Mesendoderm (in vitro differentiated cells): ENCODE measurements at regions not wholly inside any gene's neighbourhood (a gene's known extent, or its start where the extent isn't known, plus 50 kb on each side); places are given as distances from the start of the nearest gene placed in this dataset.

Source experiments
- DNase-seq: peaks from one replicate; pipeline ENCODE4 v3.0.0; 2013
- H2AK5ac ChIP-seq: 2 replicates; pipeline ENCODE4 v1.6.1; 2013; ENCODE audit warnings: low read length, inconsistent platforms
- H2BK120ac ChIP-seq: 2 replicates; pipeline ENCODE4 v1.6.1; 2013; ENCODE audit warnings: low read depth, mild to moderate bottlenecking, low read length, moderate library complexity, mixed read lengths
- H2BK15ac ChIP-seq: replicated peaks from 2 replicates; pipeline ENCODE4 v1.6.1; 2013; ENCODE audit warnings: low read depth, mild to moderate bottlenecking, moderate library complexity
- H2BK5ac ChIP-seq: 2 replicates; pipeline ENCODE4 v1.6.1; 2013; ENCODE audit warnings: low read length, inconsistent platforms
- H3K18ac ChIP-seq: 2 replicates; pipeline ENCODE4 v1.6.1; 2013; ENCODE audit warnings: mild to moderate bottlenecking, low read length, mixed read lengths
- H3K23ac ChIP-seq: one replicate; pipeline ENCODE4 v1.6.1; 2013; ENCODE audit warnings: low read length
- H3K27ac ChIP-seq: 2 replicates; pipeline ENCODE4 v1.5.1; 2013; ENCODE audit warnings: low read depth, mild to moderate bottlenecking, inconsistent platforms, low read length, moderate library complexity
- H3K27me3 ChIP-seq: 2 replicates; pipeline ENCODE4 v1.6.1; 2013; ENCODE audit warnings: low read length, control low read depth, mild to moderate bottlenecking, inconsistent platforms; ENCODE audit not compliant: insufficient read depth, poor library complexity
- H3K36me3 ChIP-seq: 2 replicates; pipeline ENCODE4 v1.6.1; 2013; ENCODE audit warnings: low read length, inconsistent platforms; ENCODE audit not compliant: control insufficient read depth, insufficient read depth
- H3K4ac ChIP-seq: one replicate; pipeline ENCODE4 v1.6.1; 2013; ENCODE audit warnings: low read depth, mild to moderate bottlenecking, low read length, moderate library complexity
- H3K4me1 ChIP-seq: 2 replicates; pipeline ENCODE4 v1.6.1; 2013; ENCODE audit warnings: low read depth, low read length, inconsistent platforms; ENCODE audit not compliant: control insufficient read depth
- H3K4me2 ChIP-seq: 2 replicates; pipeline ENCODE4 v1.6.1; 2013; ENCODE audit warnings: low read length
- H3K4me3 ChIP-seq: 2 replicates; pipeline ENCODE4 v1.5.1; 2013; ENCODE audit warnings: mild to moderate bottlenecking, low read length
- H3K56ac ChIP-seq: one replicate; pipeline ENCODE4 v1.6.1; 2013; ENCODE audit warnings: low read length
- H3K79me1 ChIP-seq: 2 replicates; pipeline ENCODE4 v1.6.1; 2013; ENCODE audit warnings: low read length, inconsistent platforms
- H3K79me2 ChIP-seq: 2 replicates; pipeline ENCODE4 v1.6.1; 2013; ENCODE audit warnings: mild to moderate bottlenecking, low read length; ENCODE audit not compliant: control insufficient read depth, insufficient read depth
- H3K9ac ChIP-seq: 2 replicates; pipeline ENCODE4 v1.6.1; 2013; ENCODE audit warnings: low read length, inconsistent platforms
- H4K5ac ChIP-seq: one replicate; pipeline ENCODE4 v1.6.1; 2013; ENCODE audit warnings: low read length
- H4K8ac ChIP-seq: one replicate; pipeline ENCODE4 v1.6.1; 2013; ENCODE audit warnings: low read depth, mild to moderate bottlenecking, control low read depth, low read length, moderate library complexity
- WGBS: extraction: QIAGEN DNeasy Blood & Tissue Kit; methylation state at CpG from one replicate; pipeline ENCODE4 v1.1.7; 2013; ENCODE audit warnings: low lambda C conversion rate, missing lambda C conversion rate; ENCODE audit not compliant: insufficient coverage; ENCODE audit errors: extremely low coverage; 5-methylcytosine and 5-hydroxymethylcytosine counted together

GRCh38 chr2:208819190-208819589, 412.6 kb downstream of the PTH2R start:
- Histone ChIP-seq H3K4me2 (no peak overlapping the region), H3K4me3 (no peak overlapping the region), H2BK120ac (no peak overlapping the region), H3K79me2 (no peaks in the 10 kb centered on the region), H3K4ac (no peak overlapping the region), H3K36me3 (no peaks in the 10 kb centered on the region), H3K27ac (no peak overlapping the region), H3K18ac (no peak overlapping the region), H3K4me1 (no peaks in the 10 kb centered on the region), H3K27me3 (no peaks in the 10 kb centered on the region), H3K9ac (no peak overlapping the region), H3K56ac (no peak overlapping the region), H2BK15ac (no peak overlapping the region), H3K23ac (no peak overlapping the region), H4K8ac (no peak overlapping the region), H2AK5ac (no peak overlapping the region), H4K5ac (no peak overlapping the region), H3K79me1 (no peaks in the 10 kb centered on the region), H2BK5ac (no peak overlapping the region)
- DNase-seq = no peak
- WGBS = no CpG with 5 or more reads among the region's 2 CpGs

- Histone ChIP-seq H3K27ac (no peak overlapping the region), H3K9ac (no peak overlapping the region), H3K4me3 (no peak overlapping the region), H3K4me1 (no peaks in the 10 kb centered on the region), H3K36me3 (no peaks in the 10 kb centered on the region), H4K8ac (no peak overlapping the region), H3K4me2 (no peak overlapping the region), H3K4ac (no peak overlapping the region), H2BK120ac (no peak overlapping the region), H2BK15ac (no peak overlapping the region), H3K18ac (no peak overlapping the region), H2BK5ac (no peak overlapping the region), H3K79me1 (no peaks in the 10 kb centered on the region), H4K5ac (no peak overlapping the region), H3K56ac (no peak overlapping the region), H3K27me3 (no peaks in the 10 kb centered on the region), H3K79me2 (no peaks in the 10 kb centered on the region), H2AK5ac (no peak overlapping the region), H3K23ac (no peak overlapping the region)
- peak; percentile 65 for DNase-seq
- WGBS = no CpG with 5 or more reads among the region's 1 CpG
Observed at GRCh38 chr2:208820014-208820688, 413.6 kb downstream of the PTH2R start.

- Histone ChIP-seq H2BK5ac (no peak overlapping the region), H4K5ac (no peak overlapping the region), H3K27me3 (no peaks in the 10 kb centered on the region), H3K79me2 (no peaks in the 10 kb centered on the region), H3K4me2 (no peak overlapping the region), H3K9ac (no peak overlapping the region), H3K56ac (no peak overlapping the region), H3K36me3 (no peaks in the 10 kb centered on the region), H3K18ac (no peak overlapping the region), H3K4ac (no peak overlapping the region), H3K4me3 (no peak overlapping the region), H3K79me1 (no peaks in the 10 kb centered on the region), H2AK5ac (no peak overlapping the region), H3K27ac (no peak overlapping the region), H3K4me1 (no peaks in the 10 kb centered on the region), H2BK120ac (no peak overlapping the region), H4K8ac (no peak overlapping the region), H3K23ac (no peak overlapping the region), H2BK15ac (no peak overlapping the region)
- no peak for DNase-seq
- no CpG with 5 or more reads among the region's 3 CpGs for WGBS
Observed at GRCh38 chr2:208827109-208827508, 420.5 kb downstream of the PTH2R start.

GRCh38 chr2:208827549-208828221, 421.1 kb downstream of the PTH2R start:
- Histone ChIP-seq H3K27ac (no peak overlapping the region), H2BK15ac (no peak overlapping the region), H3K36me3 (no peaks in the 10 kb centered on the region), H3K27me3 (no peaks in the 10 kb centered on the region), H2BK120ac (no peak overlapping the region), H3K9ac (no peak overlapping the region), H3K79me2 (no peaks in the 10 kb centered on the region), H3K18ac (no peak overlapping the region), H3K23ac (no peak overlapping the region), H4K5ac (no peak overlapping the region), H3K4me2 (no peak overlapping the region), H2BK5ac (no peak overlapping the region), H2AK5ac (no peak overlapping the region), H4K8ac (no peak overlapping the region), H3K4me3 (no peak overlapping the region), H3K4me1 (no peaks in the 10 kb centered on the region), H3K4ac (no peak overlapping the region), H3K79me1 (no peaks in the 10 kb centered on the region), H3K56ac (no peak overlapping the region)
- no CpG with 5 or more reads among the region's 4 CpGs for WGBS
- peak; percentile 23 for DNase-seq

DNA sequence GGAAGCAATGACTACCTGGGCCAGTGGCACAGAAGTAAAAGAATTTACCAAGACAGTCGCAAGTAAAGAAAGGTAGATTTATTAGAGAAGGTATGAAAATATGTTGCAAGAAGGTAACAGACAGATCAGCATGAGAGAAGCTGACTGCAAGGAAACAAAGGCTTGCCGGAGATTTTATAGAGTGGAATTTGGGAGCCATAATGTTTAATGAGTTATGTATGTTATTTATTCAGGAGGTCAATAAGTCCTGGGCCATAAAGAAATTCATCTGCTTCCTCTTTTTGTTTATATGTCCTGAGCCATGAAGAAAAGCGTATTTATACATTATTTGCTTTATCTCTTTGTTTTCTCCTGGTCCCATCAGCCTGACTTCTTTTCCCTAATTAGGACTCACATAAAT, 423.6 kb downstream of the PTH2R start:
- H3K23ac ChIP-seq = no peak overlapping the region
- H3K27ac ChIP-seq = no peak overlapping the region
- no peak overlapping the region for H2BK120ac ChIP-seq
- H3K79me2 ChIP-seq = no peaks in the 10 kb centered on the region
- H3K4me3 ChIP-seq = no peak overlapping the region
- no peaks in the 10 kb centered on the region for H3K36me3 ChIP-seq
- H3K18ac ChIP-seq = no peak overlapping the region
- no peak overlapping the region for H3K4me2 ChIP-seq
- H3K27me3 ChIP-seq = no peaks in the 10 kb centered on the region
- no peak overlapping the region for H2BK15ac ChIP-seq
- DNase-seq = no peak
- no peak overlapping the region for H3K56ac ChIP-seq
- no peak overlapping the region for H4K5ac ChIP-seq
- H3K4ac ChIP-seq = no peak overlapping the region
- H3K9ac ChIP-seq = no peak overlapping the region
- no peak overlapping the region for H4K8ac ChIP-seq
- no peak overlapping the region for H2BK5ac ChIP-seq
- H2AK5ac ChIP-seq = no peak overlapping the region
- no CpG with 5 or more reads among the region's 3 CpGs for WGBS
- no peaks in the 10 kb centered on the region for H3K79me1 ChIP-seq
- no peaks in the 10 kb centered on the region for H3K4me1 ChIP-seq

GRCh38 chr2:208847651-208848050, 441.1 kb downstream of the PTH2R start:
- Histone ChIP-seq H2BK120ac (no peak overlapping the region), H3K4me2 (no peak overlapping the region), H3K4me3 (no peak overlapping the region), H3K4me1 (no peaks in the 10 kb centered on the region), H4K8ac (no peak overlapping the region), H3K23ac (no peak overlapping the region), H3K27ac (no peak overlapping the region), H2BK15ac (no peak overlapping the region), H4K5ac (no peak overlapping the region), H3K27me3 (no peaks in the 10 kb centered on the region), H2AK5ac (no peak overlapping the region), H3K79me2 (no peaks in the 10 kb centered on the region), H2BK5ac (no peak overlapping the region), H3K4ac (no peak overlapping the region), H3K9ac (no peak overlapping the region), H3K56ac (no peak overlapping the region), H3K79me1 (no peaks in the 10 kb centered on the region), H3K36me3 (no peaks in the 10 kb centered on the region), H3K18ac (no peak overlapping the region)
- no peak for DNase-seq
- WGBS = no CpG with 5 or more reads among the region's 1 CpG
